HL-60 (cell line): ENCODE measurements at regions not wholly inside any gene's neighbourhood (a gene's known extent, or its start where the extent isn't known, plus 50 kb on each side); places are given as distances from the start of the nearest gene placed in this dataset.

Source experiments
- GABPA ChIP-seq: IDR thresholded peaks from 2 replicates; pipeline ENCODE4 v1.6.1; 2012; ENCODE audit warnings: low read depth
- POLR2AphosphoS5 ChIP-seq: IDR thresholded peaks from 2 replicates; pipeline ENCODE4 v1.6.1; 2012; ENCODE audit warnings: low read depth
- SPI1 ChIP-seq: IDR thresholded peaks from 2 replicates; pipeline ENCODE4 v1.6.1; 2012; ENCODE audit warnings: low read depth, mild to moderate bottlenecking, borderline replicate concordance
- TF ChIP-seq, protein P1 (sequence below): IDR thresholded peaks from one replicate; pipeline ENCODE4 v1.5.1; 2011; ENCODE audit warnings: low read length, control low read depth, inconsistent platforms; ENCODE audit not compliant: insufficient read depth

GRCh38 chr1:187873126-187873525, 1044.4 kb downstream of the PLA2G4A start:
- TF ChIP-seq, protein P1, sequence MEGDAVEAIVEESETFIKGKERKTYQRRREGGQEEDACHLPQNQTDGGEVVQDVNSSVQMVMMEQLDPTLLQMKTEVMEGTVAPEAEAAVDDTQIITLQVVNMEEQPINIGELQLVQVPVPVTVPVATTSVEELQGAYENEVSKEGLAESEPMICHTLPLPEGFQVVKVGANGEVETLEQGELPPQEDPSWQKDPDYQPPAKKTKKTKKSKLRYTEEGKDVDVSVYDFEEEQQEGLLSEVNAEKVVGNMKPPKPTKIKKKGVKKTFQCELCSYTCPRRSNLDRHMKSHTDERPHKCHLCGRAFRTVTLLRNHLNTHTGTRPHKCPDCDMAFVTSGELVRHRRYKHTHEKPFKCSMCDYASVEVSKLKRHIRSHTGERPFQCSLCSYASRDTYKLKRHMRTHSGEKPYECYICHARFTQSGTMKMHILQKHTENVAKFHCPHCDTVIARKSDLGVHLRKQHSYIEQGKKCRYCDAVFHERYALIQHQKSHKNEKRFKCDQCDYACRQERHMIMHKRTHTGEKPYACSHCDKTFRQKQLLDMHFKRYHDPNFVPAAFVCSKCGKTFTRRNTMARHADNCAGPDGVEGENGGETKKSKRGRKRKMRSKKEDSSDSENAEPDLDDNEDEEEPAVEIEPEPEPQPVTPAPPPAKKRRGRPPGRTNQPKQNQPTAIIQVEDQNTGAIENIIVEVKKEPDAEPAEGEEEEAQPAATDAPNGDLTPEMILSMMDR, result no peak
- TF ChIP-seq POLR2AphosphoS5, result no peak
- TF ChIP-seq GABPA, result no peak
- TF ChIP-seq SPI1, result no peak
